GM19463 (cell line): ENCODE measurements at regions not wholly inside any gene's neighbourhood (a gene's known extent, or its start where the extent isn't known, plus 50 kb on each side); places are given as distances from the start of the nearest gene placed in this dataset.

Experiments used
- ATAC-seq: cut with Tn5 transposase; IDR thresholded peaks from one replicate; pipeline ENCODE4 v1.9.1; 2021; ENCODE audit warnings: mild to moderate bottlenecking, moderate library complexity; ENCODE audit not compliant: unreplicated experiment

- ATAC-seq: no peak
These were observed 63.1 kb upstream of the FOXF1 start for GRCh38 chr16:86447228-86447627.

GRCh38 chr16:86448306-86448890 is 61.9 kb upstream of the FOXF1 start:
- no peak for ATAC-seq

- no peak for ATAC-seq
These were observed 60.8 kb upstream of the FOXF1 start for GRCh38 chr16:86449446-86450095.

GRCh38 chr16:86450691-86451090 is 59.6 kb upstream of the FOXF1 start:
- no peak for ATAC-seq

GRCh38 chr16:86452451-86452850 is 57.9 kb upstream of the FOXF1 start:
- ATAC-seq: no peak

- no peak for ATAC-seq
These were observed 55.2 kb upstream of the FOXF1 start for GRCh38 chr16:86455116-86455515.

- no peak for ATAC-seq
These were observed 54.7 kb upstream of the FOXF1 start for GRCh38 chr16:86455640-86456039.

- ATAC-seq: no peak
These were observed 52.7 kb upstream of the FOXF1 start for GRCh38 chr16:86457501-86458148.

GRCh38 chr16:86458149-86458777 is 52.1 kb upstream of the FOXF1 start:
- ATAC-seq: no peak

GRCh38 chr16:86459266-86459665 is 51.1 kb upstream of the FOXF1 start:
- ATAC-seq: no peak
